Right hindlimb (tissue), 1 donor: ENCODE measurements at regions not wholly inside any gene's neighbourhood (a gene's known extent, or its start where the extent isn't known, plus 50 kb on each side); places are given as distances from the start of the nearest gene placed in this dataset.
"Not testable (repeated sequence)": the region's sequence is repeated elsewhere in the genome, so short reads cannot be mapped to it uniquely, and the experiment has no call there.

Experiments
- DNase-seq: peaks from one replicate; pipeline ENCODE4 v3.0.0-alpha.2; 2018

GRCh38 chr18:44569391-44570055, 111.2 kb upstream of the SETBP1 start:
- no peak for DNase-seq

DNA sequence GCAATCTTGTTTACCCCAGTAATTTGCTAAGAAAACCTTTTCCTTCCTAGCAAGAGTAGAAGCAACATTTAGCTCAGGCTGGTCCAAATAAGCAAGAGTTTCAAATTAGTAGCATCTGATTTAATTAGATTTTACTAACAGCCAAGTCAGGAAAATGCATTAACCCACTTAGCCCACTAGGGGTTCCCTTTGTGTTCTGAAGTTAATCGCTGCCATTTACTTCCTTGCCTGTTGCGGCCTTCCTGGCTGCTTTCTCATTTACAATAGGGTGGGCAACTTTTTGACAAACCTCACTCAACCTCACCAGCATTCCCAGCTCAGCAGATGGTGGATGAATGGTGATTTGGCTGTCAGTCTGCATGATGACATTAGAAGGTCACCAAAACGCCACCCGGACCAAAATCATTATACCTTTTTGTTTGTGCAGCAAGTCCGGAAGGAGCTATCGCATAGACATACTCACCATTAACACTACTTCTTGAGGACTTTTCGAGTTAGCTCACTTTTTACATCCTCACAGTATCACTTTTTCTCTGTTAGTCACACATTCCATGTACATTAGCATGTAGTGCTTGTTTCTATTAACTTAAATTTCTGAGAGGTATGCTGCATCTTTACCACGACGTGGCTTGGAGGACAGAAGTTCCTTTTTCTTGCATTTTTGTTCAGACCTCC, 101.5 kb upstream of the SETBP1 start:
- no peak for DNase-seq

GRCh38 chr18:44579745-44580144, 100.9 kb upstream of the SETBP1 start:
- DNase-seq = no peak

DNA sequence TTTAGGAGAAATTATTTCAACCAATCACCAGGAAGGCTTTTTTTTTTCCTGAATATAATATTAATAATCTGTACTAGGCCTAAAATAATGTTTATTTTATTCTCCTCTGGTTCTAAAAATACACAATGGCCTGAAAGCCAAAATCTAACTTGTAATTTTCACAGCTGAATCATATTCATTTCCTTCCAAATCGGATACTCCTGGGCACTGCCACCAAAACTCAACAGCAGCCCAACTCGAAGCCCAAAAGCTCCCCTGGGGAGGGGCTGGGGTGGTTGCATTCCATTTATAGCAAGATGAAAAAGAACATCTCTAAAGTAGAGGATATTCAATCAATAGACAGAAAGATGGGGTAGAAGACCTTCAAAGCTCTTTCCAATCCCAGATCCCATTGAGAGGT, 100.5 kb upstream of the SETBP1 start:
- DNase-seq = no peak

- not testable (repeated sequence) for DNase-seq
Observed at GRCh38 chr18:44580782-44581181, 99.9 kb upstream of the SETBP1 start.

DNA sequence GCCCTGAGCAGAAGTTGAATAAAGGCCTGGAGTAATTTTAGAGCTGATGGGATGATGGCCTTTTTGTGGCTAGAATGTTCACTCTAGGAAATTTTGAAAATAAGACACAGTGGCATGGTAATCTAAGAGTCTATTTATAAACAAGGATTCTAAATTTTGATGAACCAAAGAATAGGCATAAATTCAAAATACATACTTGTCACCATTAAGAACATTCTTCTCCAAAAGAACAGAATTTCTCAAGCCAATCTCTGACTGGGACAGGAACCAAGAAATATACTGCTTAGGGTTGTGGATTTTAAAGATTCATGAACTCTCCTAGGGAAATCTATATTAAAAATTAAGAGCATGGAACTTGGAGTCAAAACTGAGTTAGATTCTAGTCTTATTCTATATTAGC, 98.2 kb upstream of the SETBP1 start:
- no peak for DNase-seq

DNA sequence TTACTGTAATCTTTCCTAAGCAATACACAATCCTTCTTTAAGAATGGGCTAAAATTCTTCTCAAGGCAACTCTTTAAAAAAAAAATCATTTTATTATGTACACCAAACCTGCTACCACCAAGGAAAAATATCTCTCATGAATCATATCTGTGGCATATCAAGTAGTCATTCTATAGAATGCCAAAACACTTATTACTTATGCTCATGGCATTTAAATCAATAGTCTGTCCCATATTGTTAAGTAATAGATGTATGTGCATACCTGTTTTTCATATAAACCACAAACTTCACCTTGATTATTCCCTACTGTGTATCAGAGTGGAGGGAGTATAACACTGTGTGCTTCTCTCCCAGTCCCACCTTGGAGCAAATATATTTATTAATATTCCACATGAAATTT, 95.8 kb upstream of the SETBP1 start:
- DNase-seq = no peak

DNA sequence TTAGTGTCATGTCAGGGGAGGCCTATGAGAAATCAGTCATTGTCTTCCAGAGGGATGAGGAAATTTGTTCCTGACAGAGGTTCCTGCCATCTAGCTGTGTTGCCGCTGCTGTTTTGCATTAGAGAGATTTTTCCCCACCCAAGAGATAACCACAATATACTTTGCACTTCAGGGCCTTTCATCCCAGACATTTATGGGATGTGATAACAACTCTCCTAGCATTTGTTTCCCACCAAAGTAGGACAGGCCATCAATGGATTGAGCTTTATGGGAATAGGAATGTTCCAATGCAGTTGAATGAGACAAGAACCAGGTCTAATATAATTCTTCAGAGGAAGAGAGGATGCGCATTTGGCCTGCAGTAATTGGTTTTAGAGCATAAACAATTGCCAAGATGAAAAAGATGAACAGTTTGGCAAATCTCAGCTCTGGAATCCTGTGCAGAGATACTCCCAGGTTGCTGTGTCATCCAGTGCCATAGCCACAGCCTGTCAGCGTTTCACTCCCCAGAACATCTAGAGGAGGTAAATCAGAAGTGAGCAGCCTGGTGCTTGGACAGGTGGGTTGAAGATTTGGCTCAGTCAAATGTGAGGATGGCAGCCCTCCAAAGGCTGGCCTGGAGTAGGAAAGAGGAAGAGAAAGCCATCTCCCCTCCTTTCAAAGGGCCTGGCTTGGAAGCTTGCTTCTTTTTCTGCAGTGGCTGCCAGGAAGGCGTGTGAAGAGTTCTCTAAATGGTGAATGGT, 93.7 kb upstream of the SETBP1 start:
- peak; percentile 46 for DNase-seq

DNA sequence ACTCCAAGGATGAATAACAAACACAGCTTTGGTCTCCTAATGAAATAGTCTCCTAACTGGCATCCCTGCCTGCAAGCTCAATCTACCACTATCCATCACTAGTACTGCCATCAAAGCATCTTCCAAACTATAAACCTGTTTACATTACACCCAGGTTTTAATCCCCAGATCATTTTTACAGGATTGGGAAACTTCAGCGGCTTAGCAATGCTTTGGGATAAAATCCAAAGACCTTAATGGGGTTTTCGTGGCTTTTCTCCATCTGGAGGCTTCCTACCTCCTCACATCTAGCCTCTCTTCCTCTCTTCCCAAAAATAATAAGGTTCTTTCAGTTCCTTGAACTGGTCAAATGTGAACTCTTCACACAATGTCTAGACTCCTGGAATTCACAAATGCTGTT, 92.2 kb upstream of the SETBP1 start:
- DNase-seq = no peak

GRCh38 chr18:44589693-44590355, 90.9 kb upstream of the SETBP1 start:
- DNase-seq = peak; percentile 33

DNA sequence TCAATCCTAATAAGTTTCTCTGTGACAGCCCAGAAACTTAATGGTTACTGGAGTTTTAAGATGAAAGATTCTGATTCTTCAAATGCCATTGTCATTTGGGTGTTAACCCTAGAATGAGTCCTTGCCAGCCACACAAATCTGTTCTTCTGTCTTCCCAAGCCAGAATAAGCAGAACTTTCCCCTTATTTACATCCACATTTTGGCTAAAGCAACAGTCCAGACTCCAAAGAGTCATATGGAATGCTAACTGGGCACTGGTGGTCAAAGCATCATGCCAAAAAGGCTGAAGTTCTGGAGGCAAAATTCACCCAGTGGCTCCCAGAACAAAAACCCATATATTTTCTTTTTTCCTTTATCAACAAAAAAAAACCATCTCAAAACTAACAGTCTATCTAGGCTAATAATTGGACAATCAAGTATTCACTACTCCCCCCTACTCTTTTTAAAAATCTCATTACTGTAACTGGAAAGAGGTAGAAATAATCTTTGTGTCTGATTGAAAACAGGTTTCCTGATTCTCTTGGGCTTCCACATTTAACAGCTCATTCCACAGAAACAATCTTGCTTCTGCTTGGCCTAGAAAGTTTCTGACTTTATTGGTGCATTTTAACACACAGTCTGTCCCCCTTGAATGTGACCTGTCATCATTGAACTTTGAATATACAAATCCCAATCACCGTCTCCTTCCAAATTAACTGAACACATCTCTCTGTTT, 89.6 kb upstream of the SETBP1 start:
- no peak for DNase-seq

DNA sequence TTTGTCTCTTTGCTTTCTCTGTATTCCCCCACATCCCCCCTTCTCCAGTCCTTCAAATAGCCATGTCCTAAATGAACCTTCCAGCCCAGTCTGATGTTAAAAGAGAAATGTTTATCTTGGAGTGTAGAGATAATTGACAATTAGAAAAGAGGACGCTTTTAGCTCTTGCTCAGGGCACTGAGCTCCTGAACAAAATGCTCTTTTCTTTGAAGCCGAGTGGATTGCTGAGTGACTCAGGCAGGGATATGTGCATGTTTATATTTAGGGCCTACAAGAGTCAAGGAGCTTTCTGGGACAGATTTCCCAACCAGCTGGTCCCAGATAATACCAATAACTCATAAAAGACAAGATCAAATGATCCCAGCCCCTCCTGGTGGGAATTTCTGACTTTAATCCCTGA, 88.0 kb upstream of the SETBP1 start:
- no peak for DNase-seq

GRCh38 chr18:44594799-44595467, 85.8 kb upstream of the SETBP1 start:
- DNase-seq = no peak

GRCh38 chr18:44597797-44598196, 82.9 kb upstream of the SETBP1 start:
- DNase-seq = no peak

- DNase-seq = no peak
Observed at GRCh38 chr18:44598514-44598913, 82.2 kb upstream of the SETBP1 start.

DNA sequence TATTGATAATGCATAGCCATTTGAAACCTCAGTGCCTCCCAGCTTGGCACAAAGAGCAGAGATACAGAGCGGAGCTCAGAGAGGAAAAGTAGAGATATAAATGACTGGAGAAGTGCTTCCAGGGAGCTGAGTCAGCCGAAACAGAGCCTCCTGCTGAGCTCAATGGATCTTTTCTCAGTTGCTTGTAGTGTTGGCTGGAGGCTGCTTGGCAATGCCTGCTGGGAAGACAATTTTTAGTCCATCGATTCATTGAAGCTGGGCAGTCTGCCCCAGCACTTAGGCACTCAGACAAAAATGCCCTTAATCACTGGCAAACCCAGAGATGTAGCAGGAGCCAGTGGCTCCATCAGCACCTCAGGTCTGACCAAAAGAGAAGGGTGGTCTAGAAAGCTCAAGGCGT, 81.3 kb upstream of the SETBP1 start:
- DNase-seq = peak; percentile 59

- DNase-seq = no peak
Observed at GRCh38 chr18:44601447-44601846, 79.2 kb upstream of the SETBP1 start.

DNA sequence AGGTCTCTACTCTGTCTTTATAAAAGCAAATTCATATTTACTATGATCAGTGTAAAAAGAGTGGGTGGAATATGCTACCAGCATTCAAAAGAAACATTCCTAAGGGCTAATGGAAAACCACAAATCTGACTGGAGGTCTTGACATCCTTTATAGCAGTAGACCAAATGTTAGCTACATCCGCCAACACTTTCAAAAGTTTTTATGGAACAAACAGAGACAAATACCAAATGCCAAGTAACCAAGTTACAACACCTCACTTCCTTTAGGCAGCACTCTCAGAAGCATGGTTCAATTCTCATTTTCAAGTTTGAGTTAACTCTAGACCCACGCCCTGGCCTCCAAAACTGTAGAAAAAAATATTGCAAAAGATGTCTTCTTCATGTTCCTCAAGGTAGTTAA, 78.3 kb upstream of the SETBP1 start:
- no peak for DNase-seq

DNA sequence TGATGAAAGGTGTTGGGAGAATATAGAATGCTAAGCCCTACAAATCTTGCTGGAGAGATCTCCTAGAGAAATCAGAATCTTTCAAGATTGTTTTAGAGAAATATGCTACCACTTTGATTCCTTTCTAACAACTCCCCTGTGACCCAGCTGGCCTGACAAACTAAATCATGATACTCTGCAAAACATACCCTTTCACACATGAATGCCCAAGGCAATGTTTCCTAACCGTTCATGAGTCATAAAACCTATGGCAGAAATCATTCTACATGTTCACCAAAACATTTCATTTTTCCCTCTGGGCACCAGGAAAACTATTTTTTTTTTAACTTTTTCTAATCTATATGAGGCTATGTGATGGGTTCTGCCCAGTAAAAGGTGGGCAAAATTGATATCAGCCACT, 77.8 kb upstream of the SETBP1 start:
- DNase-seq = no peak

DNA sequence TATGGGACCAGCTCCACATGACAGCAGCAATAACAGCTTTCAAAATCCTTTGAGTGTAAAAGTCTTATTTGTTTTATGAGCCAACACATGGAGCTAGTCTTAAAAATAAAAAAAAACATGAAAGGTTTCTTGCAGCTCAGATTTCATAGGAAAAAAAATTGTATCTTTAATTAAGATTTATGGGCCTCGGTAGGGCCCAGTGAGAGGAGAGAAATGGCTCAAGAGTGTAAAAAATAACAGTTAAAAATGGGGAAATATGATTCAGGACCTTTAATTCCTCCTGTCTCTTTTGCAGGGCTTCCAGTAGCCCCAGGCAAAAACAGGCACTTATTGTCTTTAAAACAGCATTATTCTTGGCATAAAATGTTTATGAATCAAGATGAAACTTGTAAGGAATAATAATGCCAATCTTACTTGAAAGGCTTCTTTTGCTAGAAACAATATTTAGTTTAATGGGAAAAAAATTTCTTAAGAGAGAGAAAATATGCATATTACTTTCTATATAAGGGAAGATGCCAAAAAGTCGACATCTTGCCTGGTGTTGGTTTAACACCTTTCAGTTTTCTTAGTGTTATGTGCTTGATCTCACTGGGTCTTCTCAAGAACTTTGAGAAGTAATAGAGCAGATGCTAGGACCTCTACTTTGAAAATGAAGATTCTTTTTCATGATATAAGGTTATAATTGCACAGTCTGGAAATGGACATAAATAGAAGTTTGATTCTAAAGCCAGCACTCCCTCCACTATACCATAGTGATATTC, 71.3 kb upstream of the SETBP1 start:
- no peak for DNase-seq

- no peak for DNase-seq
Observed at GRCh38 chr18:44620812-44621211, 59.9 kb upstream of the SETBP1 start.

- no peak for DNase-seq
Observed at GRCh38 chr18:44624052-44624451, 56.6 kb upstream of the SETBP1 start.
